ENCODE measurements at regions not wholly inside any gene's neighbourhood (a gene's known extent, or its start where the extent isn't known, plus 50 kb on each side); places are given as distances from the start of the nearest gene placed in this dataset.
"Not testable (repeated sequence)": the region's sequence is repeated elsewhere in the genome, so short reads cannot be mapped to it uniquely, and the experiment has no call there.

DNA sequence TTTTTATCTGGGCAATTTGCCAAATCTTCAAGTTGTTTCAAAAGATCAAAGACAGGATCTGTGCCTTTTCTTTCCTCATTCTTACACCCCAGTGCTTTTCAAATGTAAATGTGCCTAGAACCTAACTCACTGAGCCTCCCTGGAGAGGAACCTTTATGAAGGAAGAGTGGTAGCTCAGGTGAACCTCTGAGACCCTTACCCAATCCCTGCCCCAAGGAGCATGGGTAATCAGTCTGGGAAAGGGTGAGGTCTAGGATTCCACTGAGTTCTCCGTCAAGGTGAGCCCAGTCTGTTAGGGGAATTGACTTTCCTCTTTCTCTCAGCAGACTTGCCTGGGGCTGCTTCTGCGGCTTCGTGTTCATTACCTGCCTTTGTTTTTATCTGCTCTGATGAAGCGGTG lies 88.1 kb upstream of the MAP4K4 start:
- no peak for DNase-seq

DNA sequence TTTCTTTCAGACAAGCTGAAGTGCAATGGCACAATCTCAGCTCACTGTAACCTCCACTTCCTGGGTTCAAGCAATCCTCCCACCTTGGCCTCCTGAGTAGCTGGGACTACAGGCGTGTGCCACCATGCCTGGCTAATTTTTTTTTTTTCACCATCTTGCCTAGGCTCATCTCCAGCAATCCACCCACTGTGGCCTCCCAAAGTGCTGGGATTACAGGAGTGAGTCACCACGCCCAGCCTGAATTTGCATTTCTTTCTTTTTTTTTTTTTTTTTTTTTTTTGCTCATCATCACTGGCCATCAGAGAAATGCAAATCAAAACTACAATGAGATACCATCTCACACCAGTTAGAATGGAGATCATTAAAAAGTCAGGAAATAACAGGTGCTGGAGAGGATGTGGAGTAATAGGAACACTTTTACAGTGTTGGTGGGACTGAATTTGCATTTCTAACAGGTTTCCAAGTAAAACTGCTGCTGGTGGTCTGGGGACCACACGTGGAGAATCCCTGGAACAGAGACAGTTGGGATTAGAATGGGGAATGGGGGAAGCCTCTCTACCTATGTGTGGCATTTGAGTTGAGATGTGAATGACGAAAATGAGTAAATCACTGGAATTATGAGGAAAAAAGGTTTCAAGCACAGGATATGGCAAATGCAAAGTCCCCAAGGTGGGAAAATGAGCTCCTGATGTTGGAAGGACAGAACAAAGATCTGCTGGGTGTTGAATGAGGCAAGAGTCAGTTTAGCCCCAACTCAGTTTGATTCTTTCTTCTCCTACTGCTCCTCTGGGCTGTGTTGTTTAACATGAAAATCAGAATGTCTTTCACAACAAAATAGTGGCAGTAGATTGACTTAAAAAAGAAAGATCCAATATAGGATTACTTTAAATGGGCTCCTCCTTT lies 88.8 kb upstream of the MAP4K4 start:
- no peak for DNase-seq

DNA sequence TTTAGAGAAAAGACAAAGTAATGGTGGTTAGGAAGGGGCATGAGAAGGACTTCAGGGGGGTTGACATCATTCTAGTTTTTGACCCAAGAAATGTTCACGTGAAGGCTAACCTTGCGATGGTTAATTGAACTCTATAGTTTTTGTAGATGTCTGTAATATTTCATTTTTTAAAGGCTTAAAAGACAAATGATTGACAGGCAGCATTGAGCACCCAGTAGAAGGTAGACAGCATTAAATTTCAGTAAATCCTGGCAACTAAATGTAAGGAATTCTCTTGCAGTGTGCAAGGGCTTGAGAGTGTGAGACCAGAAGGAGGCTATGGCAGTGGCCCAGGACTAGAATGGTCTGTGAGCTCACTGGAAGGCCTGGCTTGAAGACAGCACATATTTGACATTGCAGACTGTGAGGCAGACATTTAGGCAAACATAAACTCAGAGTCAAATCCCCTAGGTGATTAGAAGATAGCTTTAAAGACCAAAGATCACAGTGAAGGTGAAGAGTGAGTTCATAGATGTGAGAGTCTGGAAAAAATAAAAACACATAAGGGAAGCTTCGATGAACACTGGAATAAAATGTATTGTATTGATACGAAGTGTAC lies 100.1 kb upstream of the MAP4K4 start:
- DNase-seq: no peak

DNA sequence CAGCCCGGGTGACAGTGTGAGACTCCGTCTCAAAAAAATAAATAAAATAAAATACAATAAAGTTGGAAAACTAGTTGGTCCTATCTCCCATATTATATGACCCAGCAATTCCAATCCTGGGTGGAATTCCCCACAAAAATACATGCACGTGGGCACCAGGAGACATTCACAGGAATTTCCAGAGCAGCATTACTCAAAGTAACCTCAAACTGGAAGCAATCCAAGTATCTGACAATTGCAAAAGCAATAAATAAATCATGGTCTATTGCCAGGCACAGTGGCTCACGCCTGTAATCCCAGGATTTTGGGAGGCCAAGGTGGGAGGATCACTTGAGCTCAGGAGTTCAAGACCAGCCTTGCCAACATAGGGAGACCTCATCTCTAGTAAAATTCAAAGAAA lies 101.2 kb upstream of the MAP4K4 start:
- no peak for DNase-seq

DNA sequence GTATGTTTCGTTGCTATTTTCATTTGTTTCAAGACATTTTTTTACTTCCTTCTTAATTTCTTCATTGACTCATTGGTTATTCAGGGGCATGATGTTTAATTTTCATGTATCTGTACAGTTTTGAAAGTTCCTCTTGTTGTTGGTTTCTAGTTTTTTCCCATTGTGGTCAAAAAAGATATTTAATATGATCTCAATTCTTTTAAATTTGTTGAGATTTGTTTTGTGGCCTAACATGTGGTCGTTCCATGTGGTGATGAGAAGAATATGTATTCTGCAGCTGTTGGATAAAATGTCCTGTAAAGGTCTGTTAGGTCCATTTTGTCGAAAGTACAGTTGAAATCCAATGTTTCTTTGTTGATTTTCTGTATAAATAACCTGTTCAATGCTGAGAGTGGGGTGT lies 110.3 kb upstream of the MAP4K4 start:
- no peak for DNase-seq

DNA sequence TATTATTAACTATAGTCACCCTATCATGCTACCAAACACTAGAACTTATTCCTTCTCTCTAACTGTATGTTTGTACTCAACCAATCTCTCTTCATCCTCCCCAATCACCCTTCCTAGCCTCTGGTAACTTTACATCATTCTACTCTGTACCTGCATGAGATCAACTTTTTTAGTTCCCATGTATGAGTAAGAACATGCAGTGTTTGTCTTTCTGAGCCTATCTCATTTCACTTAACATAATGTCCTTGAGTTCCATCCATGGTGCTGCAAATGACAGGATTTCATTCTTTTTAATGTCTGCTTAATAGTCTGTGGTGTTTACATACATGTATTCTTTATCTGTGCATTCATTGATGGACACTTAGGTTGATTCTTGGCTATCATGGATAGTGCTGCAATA lies 108.9 kb upstream of the RFX8 start:
- no peak for DNase-seq

DNA sequence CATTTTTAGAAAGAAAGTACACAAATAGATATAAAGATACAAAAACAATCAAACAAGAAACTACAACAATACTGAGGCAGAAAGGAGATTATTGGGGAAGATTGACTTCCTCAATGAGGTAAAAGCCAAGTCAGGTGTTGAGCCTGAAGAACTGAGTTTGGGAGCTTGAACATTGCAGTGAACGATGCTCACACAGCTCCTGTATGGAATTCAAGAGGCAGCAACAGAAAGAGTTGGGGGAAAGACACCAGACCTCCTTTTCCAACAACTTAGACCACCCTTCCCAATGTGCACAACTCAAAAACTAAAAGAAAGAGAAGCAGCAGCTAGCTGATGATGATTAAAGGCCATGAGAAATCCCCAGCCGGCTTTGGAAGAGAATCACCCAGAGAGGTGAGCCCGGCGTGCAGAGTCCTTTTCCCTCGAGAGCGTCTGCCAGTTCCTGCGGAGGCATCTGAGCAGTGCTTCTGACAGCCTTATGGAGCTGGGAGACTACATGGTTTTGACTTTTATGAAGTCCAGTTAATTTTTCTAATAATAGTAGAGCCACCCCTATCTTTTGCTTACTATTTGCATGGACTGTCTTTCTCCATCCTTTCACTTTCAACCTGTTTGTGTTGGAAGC lies 106.9 kb upstream of the RFX8 start:
- no peak for DNase-seq

DNA sequence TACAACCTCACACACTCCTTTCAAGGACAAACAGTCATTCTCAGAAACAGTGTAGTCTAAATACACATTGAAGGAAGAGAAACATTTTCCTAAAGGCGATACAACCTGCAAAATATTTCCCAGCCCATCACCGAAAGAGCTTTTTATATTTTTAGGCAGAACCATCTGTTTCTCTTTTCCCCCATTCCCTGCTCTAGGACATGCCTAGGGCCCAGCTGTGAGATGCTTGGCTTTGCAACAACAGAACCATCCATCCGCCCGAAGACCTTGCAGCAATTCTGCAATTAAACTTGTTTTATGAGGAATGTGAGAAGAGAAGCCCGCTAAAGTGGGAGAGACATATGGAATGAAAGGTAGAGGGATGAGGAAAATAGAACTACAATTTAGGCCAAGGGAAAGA lies 105.6 kb upstream of the RFX8 start:
- no peak for DNase-seq

DNA sequence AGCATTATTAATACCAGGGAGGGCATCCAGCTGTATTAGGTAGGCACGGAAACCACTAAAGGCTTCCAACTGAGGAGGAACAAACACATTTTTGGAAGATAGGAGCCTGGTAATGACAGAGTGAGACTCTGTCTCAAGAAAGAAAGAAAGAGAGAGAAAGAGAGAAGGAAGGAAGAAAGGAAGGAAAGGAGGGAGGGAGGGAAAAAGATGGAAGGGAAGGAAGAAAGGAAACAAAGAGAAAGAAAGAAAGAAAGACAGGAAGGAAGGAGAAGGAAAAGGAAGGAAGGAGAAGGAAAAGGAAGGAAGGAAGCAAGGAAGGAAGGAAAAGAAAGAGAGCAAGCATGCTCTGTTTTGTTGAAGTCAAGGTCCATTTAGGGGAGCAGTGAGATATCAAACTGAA lies 103.8 kb upstream of the RFX8 start:
- no peak for DNase-seq

DNA sequence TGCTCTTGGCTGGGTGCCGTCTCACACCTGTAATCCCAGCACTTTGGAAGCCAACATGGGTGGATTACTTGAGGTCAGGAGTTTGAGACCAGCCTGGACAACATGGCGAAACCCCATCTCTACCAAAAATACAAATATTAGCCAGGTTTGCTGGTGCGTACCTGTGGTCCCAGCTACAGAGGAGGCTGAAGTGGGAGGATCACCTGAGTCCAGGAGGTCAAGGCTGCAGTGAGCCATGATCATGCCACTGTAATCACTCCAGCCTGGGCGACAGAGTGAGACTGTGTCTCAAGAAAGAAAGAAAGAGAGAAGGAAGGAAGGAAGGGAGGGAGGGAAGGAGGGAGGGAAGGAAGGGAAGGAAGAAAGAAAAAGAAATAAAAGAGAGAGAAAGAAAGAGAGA lies 103.2 kb upstream of the RFX8 start:
- DNase-seq: not testable (repeated sequence)

DNA sequence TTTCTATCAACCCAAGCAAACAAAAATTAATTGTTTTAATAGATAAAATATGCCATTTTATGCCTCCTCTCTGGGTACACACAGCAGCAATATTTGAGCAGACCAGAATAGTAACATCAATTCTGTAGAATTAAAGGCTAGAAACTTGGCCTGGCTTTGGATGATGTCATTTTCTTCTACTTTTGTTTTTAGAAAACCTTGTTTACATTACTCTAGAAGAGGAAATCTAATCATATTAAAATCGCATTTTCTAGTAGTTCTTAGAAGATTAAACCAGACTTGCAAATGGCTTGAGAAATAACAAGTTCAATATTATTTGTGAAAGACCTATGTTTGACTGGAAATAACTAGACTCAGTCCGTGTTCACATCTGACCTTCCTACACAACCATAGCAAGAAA lies 102.3 kb upstream of the RFX8 start:
- DNase-seq: no peak

DNA sequence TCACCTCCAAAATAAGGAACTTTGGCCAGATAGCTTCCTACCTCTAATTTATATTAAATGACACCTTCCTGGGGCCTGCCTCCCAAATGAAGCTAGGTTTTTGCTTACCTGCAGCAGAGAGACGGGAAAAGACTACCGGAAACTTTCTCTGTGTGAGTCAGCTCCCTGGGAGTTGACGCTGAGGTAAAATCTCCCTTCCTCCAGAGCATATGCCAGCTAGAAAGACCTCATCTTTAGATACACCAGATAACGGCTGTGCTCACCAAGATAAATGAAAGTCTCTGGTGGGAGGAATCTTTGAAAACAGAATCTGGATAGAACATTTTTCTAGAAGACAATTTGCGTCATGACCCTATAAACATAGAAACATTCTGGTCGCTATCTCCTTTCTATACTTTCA lies 99.7 kb upstream of the RFX8 start:
- no peak for DNase-seq

DNA sequence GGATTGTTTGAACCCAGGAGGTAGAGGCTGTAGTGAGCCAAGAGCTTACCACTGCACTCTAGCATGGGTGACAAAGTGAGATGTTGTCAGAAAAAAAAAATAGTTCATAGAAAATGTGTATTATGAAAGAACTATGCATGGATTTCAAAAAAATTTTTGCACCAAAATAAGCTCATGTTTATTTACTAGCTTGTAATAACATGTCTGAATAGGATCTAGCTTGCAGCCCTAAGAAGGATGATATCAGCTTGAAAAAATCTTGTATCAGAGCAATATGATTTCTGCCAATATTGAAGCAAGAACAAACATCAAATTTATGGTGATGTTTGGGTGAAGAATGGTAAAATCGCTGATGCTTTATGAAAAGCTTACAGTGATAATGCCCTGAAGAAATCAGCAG lies 97.0 kb upstream of the RFX8 start:
- DNase-seq: no peak

DNA sequence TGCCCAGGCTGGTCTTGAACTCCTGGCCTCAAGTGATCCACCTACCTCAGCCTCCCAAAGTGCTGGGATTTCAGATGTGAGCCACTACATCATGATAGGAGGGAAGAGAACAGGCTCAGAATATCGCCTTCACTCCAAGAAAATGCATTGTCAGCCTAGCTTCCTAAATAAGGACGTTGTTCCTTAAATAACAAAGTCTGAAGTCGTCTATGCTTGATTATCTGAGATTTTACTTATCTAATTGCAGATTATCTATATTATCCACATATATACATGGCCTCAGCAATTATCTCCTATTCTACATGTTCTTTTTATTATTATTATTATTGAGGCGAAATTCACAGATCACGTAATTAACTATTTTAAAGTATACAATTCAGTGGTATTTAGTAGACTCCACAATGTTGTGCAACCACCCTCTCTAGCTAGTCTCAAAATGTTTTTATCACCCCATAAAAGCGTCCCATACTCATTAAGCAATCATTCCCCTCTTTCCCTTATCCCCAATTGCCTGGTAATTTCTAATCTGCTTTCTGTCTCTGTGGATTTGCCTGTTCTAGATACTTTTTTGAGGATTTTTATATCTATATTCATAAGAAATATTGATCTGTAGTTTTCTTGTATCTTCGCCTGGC lies 95.1 kb upstream of the RFX8 start:
- no peak for DNase-seq

DNA sequence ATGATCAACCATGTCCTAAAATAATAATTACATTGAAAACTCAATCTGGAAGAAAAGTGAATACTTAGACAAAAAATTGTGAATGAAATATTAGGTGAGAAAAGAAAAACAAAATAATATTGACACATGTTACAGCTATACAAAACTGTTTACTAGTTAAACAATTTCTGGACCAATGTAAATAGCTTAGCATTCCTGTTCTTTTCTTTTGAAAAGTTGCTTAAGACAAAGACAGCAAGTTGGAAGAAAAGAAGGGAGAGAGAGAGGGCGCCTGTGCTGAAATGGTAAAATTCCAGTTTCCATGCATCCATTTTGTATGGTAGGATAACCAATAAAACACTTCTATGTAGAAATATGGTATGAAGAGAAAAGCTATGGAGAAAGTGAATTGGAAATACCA lies 94.1 kb upstream of the RFX8 start:
- DNase-seq: no peak

DNA sequence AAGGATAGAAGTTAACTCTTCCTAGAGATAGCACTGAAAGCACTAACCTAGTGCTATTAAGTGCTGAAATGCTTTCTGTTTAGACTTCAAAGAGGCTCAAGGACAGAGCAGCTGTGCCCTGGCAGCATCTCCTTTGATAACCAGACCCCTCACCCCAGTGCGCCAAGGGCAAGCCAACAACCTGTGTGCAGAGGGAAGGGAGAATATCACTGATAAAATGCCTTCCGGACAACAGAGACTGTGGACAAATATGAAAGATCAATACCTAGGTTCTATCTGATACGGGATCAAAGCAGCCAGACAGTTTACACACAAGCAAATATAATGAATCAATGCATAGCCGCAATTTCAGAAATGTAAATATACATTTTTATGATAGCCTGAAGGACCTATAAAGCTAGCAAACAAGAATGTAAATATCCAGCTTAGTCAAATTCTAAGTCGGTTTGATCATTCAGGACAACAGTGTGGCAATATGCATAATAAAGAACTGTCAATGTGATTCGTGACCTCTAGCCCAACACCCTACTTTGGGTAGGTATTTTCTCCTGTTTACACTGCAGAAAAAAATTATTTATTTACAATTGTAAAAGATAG lies 91.8 kb upstream of the RFX8 start:
- DNase-seq: no peak

DNA sequence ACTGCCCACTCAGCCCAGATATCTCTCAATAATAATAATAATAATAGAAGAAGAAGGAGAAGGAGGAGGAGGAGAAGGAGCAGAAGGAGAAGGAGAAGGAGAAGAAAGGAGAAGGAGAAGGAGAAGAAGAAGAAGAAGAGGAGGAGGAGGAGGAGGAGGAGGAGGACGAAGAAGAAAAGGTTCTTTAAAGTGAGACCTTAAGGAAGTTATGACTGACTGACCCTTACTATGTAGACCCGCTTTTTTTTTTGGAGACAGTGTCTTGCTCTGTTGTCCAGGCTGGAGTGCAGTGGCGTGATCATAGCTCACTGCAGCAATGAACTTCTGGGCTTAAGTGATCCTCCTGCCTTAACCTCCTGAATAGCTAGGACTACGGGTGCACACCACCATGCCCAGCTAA lies 88.9 kb upstream of the RFX8 start:
- DNase-seq: no peak

DNA sequence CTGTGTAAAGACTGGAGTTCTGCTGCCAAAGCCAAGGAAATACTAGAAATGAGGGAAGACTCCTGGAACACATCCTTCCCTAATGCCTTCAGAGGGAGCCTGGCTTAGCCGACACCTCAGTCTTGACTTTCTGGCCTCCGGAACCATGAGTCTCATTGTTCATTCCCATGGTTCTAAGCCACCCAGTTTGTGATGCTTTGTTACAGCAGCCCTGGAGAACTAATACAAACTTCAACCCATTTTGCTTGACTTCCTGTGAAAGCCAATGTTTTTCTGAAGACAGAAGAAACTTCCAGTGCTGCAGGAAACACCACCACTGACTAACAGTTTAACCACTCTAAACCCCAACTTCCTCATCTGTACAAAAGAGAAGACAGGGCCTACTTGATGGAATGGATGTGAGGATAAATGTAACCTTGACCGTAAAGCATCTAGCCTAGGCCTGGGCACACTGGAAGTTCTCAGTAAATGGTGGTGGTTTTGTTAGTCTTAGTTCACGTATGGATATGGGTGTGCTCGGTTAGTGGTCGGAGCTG lies 85.9 kb upstream of the RFX8 start:
- DNase-seq: no peak

DNA sequence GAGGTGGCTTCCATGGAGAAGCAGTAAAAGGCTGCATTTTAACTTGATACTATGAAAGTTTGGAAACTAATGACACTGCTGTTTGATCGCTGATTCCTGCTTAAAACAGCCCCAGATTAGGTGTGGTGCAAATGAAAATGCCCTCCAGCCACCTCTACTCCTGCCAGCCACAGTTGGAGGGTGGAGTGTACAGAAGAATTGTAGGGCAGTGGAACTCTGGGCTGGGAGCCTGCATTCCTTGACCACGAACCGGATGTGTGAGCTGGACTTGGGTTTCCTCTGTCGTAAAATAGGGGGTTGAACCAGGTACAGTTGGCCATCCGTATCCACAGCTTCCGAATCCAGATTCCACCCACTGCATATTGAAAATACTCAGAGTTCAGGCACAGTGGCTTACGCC lies 84.6 kb upstream of the RFX8 start:
- DNase-seq: no peak

DNA sequence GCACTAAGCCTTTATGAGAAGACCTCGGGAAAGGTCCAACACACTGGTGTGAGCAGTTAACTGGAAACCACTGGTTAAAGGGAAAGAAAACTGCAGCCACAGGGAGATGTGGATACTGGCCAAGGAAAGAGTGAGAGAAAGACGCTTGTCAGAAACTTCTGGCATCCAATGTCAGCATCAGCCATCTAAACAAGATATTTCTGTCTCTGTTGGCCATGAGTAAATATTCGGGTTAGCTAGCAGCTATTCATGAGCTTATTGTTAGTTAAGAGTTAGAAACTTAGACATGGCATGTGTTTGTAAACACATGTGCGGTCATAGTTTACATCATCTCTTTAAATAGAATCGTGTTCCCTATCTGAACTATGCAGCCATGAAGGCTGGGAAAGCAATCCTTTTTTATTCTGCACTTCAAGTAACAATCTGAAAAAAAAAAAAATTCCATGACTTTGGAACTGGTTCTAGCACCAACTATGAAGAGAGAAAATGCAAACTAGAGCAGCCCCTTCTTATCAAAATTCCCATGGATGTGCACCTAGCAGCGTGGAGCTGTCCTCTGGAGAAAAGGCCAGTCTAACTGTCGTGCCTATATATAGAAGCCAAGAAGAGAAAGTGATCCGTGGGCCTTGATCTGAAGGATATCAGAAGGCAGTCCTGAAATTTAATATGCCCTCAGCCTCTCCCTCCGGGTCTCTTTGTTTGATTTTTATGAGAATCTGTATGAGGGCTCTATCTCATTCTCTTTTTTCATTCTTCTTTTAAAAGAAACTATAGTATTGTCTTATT lies 84.0 kb upstream of the RFX8 start:
- no peak for DNase-seq

DNA sequence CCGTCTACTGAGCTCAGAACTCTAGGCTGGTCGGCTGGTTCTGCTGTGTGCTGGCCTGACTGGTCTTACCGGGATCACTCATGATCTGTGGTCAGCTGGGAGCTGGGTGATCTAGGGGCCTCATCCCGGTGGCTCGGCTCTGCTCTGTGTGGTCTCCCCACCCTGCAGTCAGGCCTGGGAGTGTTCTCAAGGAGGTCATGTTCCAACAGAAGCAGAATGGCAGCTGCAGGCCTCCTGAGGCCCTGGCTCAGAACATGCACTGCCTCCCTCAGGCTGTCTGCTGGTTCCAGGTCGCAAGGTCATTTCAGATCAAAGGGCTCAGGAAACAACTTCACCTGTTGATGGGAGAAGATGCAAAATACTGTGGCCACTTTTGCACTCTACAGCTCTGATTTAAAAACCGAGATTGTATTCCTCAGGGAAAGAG lies 81.1 kb upstream of the RFX8 start:
- DNase-seq: no peak

DNA sequence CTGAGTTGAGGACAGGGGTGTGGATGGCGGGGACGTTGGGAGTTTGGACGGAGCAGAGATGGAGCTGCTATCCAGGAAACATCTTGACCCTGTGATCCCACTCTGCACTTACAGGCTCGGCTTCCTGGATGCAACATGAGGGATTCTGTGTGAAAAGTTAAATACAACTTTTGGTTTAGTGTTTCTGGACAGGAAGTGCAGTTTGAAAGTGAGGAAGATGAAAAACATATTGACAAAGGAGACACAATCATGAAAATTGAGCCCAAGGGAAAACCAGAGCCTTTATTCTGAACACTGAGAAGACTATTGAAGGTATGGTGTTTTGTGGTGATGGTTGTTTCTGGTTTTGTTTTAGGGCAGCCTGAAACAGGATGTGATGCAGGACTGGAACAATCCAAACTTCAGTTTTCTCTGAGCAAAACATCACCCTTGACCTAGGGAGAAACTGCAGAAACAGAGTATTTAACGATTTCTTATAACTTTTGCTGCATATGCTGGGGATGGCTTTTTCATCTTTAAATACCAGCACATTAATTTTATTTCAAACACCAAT lies 76.5 kb upstream of the RFX8 start:
- DNase-seq: no peak
